ENCODE measurements at regions not wholly inside any gene's neighbourhood (a gene's known extent, or its start where the extent isn't known, plus 50 kb on each side); places are given as distances from the start of the nearest gene placed in this dataset.
"Not testable (repeated sequence)": the region's sequence is repeated elsewhere in the genome, so short reads cannot be mapped to it uniquely, and the experiment has no call there.

DNA sequence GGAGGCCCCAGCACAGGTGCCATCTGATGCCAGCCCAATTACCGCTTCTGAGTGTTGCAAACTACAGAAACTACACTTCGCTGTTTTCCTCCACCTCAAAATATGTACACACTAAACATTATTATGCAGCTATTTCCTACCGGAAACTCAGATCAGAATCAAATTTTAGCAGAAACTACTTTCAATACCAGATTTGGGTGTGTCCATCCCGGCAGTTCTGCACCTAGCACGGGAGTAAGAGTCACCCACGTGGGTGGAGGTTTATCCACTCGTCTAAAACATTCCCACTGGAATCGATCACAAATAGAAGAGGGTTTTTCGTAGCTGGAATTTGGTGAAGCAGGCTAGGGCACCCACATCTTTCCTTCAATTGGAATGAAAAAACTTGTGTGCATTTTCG, 214.4 kb upstream of the PRKCQ start:
- FAIRE-seq: no peak
- TF ChIP-seq, protein P1, sequence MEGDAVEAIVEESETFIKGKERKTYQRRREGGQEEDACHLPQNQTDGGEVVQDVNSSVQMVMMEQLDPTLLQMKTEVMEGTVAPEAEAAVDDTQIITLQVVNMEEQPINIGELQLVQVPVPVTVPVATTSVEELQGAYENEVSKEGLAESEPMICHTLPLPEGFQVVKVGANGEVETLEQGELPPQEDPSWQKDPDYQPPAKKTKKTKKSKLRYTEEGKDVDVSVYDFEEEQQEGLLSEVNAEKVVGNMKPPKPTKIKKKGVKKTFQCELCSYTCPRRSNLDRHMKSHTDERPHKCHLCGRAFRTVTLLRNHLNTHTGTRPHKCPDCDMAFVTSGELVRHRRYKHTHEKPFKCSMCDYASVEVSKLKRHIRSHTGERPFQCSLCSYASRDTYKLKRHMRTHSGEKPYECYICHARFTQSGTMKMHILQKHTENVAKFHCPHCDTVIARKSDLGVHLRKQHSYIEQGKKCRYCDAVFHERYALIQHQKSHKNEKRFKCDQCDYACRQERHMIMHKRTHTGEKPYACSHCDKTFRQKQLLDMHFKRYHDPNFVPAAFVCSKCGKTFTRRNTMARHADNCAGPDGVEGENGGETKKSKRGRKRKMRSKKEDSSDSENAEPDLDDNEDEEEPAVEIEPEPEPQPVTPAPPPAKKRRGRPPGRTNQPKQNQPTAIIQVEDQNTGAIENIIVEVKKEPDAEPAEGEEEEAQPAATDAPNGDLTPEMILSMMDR (IDR thresholded peaks at IDR 0.05; ENCODE audit: insufficient read depth, missing control alignments): no peak
- DNase-seq (ENCODE audit: insufficient read length, low spot score): no peak

DNA sequence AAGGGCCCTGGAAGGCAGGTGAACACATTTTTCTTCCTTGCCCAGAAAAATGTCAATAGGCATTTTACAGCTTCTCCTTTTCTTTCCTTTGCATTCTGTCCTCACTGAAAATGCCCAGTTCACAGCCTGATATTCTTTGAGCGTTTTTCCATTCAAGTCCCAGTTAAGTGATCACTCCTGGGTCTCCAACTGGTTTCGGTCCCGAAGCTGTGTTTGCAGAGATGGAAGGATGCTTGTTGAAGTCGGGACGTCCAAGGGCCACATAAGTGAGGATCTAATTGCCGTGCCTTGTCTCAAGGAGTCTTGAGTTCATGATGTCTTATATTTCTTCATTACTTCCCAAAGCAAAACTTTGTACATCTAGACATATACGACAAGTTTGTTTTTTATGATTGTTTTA, 208.7 kb upstream of the PRKCQ start:
- FAIRE-seq (no peak), DNase-seq (ENCODE audit: insufficient read length, low spot score) (no peak)
- TF ChIP-seq, protein P1 (IDR thresholded peaks at IDR 0.05; ENCODE audit: insufficient read depth, missing control alignments): no peak

- no peak for FAIRE-seq
- no peak for DNase-seq (ENCODE audit: insufficient read length, low spot score)
- TF ChIP-seq, protein P1 (IDR thresholded peaks at IDR 0.05; ENCODE audit: insufficient read depth, missing control alignments): no peak
Observed at GRCh38 chr10:6788231-6788630, 208.2 kb upstream of the PRKCQ start.

- FAIRE-seq (no peak), DNase-seq (ENCODE audit: insufficient read length, low spot score) (no peak)
- TF ChIP-seq, protein P1 (IDR thresholded peaks at IDR 0.05; ENCODE audit: insufficient read depth, missing control alignments): no peak
Observed at GRCh38 chr10:6787718-6788117, 207.6 kb upstream of the PRKCQ start.

DNA sequence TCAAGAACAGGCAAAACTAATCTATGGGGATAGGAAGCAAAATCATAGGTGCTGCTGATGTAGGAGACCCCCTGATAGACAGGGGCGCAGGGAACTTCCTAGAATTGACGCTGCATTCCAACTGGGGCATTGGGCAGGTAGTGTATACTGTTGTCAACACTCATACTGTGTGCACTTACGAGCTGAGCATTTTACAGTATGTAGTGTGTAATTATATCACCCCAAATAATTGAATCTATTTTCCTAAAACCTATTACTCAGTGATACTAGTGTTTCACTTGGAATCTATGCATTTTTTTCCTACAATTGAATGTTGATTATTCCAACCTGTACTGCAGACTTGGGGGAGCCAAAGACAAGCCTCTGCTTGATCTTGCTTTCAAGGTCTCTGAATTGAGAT, 207.0 kb upstream of the PRKCQ start:
- no peak for FAIRE-seq
- DNase-seq (ENCODE audit: insufficient read length, low spot score): no peak
- TF ChIP-seq, protein P1 (IDR thresholded peaks at IDR 0.05; ENCODE audit: insufficient read depth, missing control alignments): no peak

- DNase-seq (ENCODE audit: insufficient read length, low spot score) (no peak), FAIRE-seq (no peak)
- TF ChIP-seq, protein P1 (IDR thresholded peaks at IDR 0.05; ENCODE audit: insufficient read depth, missing control alignments): peak; percentile 32
Observed at GRCh38 chr10:6786579-6787031, 206.5 kb upstream of the PRKCQ start.

DNA sequence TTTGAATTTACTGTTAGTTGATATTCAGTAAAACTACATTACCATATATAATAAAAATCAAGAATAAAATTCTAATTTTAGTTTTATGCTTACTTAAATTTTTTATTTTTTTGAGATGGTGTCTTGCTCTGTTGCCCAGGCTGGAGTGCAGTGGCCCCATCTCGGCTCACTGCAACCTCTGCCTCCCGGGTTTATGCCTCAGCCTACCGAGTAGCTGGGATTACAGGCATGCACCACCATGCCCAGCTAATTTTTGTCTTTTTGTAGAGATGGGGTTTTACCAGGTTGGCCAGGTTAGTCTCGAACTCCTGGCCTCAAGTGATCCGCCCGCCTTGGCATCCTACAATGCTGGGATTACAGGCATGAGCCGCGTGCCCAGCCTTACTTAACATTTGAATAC, 204.4 kb upstream of the PRKCQ start:
- DNase-seq (ENCODE audit: insufficient read length, low spot score); FAIRE-seq: not testable (repeated sequence)

- DNase-seq (ENCODE audit: insufficient read length, low spot score) (no peak), FAIRE-seq (no peak)
- TF ChIP-seq, protein P1 (IDR thresholded peaks at IDR 0.05; ENCODE audit: insufficient read depth, missing control alignments): no peak
Observed at GRCh38 chr10:6783471-6783870, 203.4 kb upstream of the PRKCQ start.

All from D721Med (cell line).